EH (cell line): ENCODE measurements at regions not wholly inside any gene's neighbourhood (a gene's known extent, or its start where the extent isn't known, plus 50 kb on each side); places are given as distances from the start of the nearest gene placed in this dataset.
"Not testable (repeated sequence)": the region's sequence is repeated elsewhere in the genome, so short reads cannot be mapped to it uniquely, and the experiment has no call there.

Experiments used
- DNase-seq: peaks from one replicate; pipeline ENCODE4 v3.0.0-alpha.2; 2015; ENCODE audit warnings: low read depth

DNA sequence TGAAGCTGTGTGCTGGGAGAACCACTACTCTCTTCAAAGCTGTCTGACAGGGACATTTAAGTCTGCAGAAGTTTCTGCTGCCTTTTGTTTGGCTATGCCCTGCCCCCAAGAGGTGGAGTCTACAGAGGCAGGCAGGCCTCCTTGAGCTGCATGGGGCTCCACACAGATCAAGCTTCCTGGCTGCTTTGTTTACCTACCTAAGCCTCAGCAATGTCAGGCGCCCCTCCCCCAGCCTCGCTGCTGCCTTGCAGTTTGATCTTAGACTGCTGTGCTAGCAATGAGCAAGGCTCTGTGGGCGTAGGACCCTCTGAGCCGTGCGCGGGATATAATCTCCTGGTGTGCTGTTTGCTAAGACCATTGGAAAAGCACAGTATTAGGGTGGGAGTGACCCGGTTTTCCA, 103.3 kb upstream of the SALL1 start:
- DNase-seq = not testable (repeated sequence)

DNA sequence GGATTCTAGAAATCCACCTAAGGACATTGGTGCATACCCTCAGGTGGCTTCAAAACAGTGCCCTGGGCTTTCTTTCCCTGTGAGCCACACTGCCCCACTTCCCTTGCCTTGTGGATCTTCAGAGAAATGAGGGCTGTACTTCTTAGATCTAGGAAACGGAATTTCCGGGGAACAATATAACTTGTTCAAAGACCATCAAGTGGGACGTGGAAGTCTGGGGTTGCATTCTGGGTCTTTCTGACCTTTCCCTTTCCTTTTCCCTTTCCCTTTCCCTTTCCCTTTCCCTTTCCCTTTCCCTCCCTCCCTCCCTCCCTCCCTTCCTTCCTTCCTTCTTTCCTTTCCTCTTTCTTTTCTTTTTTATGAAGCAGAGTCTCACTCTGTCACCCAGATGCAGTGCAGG, 97.1 kb upstream of the SALL1 start:
- DNase-seq = no peak

DNA sequence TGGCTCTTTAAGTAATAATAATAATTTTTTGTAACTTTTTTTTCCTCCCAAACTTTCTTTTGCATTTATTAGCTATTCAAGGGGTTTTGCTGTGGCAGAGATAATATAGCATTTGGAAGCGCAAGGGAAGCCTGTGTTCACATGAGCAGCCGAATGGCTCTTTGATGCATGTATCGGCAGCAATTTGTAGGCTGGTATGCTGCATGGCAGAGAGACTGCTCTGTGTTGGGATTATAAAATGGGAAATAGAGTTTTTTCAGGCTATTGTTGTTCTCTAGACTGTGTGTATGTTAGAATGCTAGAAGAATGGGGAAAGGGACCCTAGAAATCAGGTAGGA, 94.6 kb upstream of the SALL1 start:
- no peak for DNase-seq

DNA sequence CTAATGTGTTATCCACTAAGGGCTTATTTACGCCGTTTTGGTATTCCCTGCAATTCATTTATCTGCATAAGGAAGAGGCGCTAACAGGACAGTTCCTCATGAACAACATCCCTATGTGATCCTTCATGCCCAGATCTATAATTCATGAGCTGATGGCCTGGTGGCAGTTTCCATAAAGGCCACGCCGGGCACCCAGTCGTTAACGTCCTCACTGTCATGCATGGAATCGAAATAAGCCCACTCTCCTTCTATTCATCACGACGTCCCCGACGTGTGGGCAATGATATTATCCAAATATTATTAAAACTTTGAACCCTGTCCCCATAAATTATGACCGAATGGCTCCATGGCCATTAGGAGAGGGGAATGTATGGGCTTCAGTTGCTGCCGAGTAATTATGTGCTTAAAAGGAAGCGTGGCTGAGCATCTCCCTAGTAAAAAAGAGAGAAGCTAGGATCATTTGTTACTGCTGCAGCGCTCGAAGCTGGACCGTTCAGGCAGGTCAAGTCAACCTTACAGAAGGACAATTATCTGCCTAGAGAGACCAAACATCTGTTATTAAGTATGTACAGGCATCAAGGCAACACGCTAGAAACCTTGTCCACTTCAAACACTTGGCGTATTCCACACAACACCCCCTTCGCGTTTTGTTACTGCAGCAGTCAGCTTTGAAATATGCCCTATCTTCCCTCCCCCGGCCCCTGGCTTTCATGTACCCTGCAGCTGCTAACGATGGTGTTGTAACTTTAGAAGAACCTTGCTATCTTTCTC, 94.0 kb upstream of the SALL1 start:
- no peak for DNase-seq

DNA sequence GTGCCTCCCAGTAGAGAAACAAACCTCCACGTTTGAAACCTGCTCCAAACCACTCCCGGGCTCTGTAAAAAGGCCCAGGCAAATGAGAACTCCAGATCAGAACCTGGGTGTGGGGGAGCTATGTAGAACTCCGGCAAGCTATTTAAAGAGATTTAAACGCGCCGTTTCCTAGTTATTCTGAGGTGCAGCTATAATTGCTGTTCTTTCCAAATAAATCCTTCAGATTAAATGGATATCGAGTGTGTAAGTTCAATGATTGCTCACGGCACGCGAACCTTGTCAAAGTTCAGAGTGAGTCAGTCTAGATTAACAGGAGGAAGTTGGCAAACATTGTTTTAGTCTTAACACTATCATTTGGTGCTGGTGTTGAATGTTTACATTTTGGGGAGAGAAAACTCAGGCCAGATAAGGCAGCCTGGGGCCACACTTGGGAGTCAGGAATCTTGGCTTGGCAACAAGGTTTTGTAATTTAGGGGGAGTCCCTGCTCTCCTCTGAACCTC, 92.9 kb upstream of the SALL1 start:
- DNase-seq = no peak

DNA sequence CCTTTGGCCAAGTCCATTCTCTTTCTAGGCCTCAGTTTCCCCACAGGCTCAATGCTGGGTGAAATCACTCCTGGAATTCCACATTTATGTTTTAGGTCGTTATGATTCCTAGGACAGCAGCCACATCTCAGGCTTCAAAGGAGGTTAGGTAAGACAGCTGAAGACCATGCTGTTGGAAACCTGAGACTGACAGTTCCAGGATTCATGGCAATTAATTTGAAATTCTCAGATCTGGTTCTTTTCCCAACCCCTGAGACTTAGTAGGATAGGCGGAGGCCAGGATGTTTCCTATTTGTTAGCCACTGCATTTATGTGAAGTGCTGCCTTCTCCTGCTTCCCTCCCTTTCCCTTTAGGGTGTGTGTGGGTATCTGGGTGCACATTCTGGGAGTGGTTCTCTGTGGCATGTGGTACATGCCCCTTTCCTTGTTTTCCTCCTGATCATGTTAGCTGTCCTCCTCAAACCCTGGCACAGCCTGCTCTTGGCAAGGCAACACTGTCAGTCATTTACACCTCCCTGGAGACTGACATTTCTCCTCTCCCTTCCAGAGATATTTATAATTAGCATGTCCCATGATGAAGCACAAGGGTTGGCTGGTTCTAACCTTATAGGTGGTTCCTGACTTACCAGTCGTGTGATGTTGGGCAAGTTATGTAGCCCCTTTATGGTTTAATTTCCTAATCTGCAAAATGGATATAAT, 91.4 kb upstream of the SALL1 start:
- DNase-seq = no peak

DNA sequence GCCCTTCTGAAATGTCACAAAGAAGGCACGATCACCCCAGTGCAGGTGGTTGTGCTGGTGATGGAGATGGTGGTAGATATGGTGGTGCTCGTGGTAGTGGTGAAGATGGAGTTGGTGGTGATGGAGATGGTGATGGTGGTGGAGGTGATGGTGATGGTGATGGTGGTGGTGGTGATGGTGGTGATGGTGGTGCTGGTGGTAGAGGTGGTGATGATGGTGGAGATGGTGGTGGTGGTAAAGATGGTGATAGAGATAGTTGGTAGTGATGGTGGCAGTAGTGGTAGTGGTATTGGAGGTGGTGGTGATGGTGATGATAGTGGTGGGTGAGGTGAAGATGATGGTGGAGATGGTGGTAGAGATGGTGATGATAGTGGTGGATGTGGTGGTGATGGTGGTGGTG, 88.1 kb upstream of the SALL1 start:
- no peak for DNase-seq

DNA sequence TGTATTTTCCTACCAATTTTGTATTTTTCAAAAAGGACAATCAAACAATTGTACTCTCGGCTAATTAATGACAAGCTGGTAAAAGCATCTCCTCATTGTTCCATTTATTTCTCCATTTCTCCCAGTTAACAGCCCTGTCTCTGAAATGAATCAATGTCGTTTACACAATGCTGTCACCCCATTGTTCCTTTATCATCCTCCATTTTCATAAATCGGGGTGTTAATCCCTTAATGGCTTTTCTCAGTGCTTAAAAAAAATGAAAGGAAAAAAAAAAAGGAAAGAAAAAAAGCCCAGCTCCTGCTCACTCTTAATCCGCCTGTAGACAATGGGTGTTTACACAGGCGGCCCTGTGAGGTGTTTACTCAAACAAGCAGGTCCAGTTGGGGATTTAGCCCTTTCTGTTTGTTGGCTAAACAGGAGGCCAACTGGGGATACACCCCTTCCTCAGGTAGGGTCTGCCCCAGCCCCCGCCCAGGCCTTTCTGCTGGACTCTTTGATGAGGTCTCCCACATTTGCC, 86.8 kb upstream of the SALL1 start:
- no peak for DNase-seq

DNA sequence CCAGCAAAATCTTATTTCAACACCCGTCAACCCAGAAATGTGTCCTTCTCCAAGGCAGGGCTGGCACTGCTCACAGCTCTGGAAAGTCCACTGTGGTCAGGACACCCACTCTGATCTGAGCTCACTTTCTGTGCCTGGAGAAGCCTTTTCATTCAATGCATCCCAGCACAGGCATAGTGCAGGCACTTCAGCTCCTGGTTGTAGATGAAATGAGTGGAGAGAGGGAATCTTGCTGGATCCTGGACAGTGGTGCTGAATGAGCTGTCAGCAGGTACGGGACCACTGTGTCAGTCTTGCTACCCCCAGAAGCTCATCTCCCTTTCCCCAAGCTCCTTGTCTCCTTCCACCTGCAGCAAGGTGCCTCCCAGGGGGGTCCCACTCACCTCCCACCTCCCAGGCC, 86.1 kb upstream of the SALL1 start:
- no peak for DNase-seq

DNA sequence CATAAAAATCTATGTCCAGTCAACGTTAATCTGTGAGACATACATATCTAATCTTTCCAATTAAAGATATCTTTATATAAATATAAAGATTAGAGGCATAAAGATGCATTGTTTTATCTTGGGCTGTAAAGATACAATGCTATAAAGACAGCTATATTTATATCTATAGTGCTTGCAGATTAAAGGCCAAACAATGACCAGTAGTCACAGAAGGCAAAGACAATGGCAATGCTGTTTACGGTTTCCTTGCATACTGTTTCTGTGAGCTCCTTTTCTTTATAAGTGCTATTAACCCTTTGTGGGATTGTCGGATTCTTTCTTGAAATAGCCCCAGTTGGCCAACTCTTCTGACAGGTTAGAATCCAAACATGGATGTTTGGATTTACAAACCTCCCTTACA, 85.5 kb upstream of the SALL1 start:
- DNase-seq = no peak

DNA sequence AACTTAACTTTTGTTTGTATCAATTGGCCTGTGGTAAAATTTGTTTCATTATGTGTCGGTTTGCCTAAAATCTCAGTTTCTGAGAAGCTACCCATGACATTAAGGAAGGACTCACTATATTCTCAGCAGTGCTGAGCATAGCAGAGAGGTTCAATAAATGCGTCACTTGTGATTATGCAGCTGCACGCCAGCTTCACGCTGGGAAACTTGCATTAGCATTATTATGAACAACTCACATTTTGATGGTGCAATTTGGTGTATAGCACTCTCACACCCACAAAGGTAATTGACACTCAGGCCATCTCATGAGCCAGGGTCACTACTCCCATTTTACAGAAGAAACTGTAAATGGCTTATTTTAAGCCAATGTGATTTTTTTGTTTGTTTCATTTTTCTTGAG, 80.6 kb upstream of the SALL1 start:
- peak; percentile 34 for DNase-seq

DNA sequence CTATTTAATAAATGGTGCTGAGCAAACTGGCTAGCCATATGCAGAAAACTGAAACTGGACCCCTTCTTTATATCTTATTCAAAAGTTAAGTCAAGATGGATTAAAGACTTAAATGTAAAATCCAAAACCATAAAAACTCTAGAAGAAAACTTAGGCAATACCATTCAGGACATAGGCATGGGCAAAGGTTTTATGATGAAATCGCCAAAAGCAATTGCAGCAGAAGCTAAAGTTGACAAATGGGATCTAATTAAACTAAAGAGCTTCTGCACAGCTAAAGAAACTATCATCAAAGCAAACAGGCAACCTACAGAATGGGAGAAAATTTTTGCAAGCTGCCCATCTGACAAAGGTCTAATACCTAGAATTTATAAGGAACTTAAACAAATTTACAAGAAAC, 79.0 kb upstream of the SALL1 start:
- DNase-seq = not testable (repeated sequence)

DNA sequence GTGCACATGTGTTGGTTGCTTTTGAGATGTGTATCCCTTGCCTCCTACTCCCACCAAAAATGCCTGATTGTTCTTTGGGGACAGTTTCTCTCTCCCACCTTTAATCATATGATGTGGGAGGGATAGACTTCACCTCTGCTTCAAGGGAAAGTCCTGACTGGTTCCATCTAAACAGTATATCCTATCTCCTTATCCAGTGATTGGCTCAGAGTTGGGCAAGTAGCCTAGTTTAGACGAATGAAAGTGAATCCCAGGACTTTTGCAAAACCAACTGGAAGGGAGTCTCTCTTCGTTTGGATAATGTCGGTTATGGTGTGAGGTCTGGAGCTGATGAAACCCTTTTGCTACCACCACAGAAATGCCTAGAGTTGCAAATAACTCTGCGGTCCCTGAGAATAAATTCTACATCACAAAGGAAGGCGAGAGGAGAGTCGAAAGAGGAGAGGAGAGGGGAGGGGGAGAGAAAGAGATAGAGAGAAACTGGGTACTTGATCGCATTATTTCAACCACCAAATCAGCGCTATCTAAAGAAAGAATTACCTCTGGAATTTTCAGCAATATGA, 77.1 kb upstream of the SALL1 start:
- no peak for DNase-seq

DNA sequence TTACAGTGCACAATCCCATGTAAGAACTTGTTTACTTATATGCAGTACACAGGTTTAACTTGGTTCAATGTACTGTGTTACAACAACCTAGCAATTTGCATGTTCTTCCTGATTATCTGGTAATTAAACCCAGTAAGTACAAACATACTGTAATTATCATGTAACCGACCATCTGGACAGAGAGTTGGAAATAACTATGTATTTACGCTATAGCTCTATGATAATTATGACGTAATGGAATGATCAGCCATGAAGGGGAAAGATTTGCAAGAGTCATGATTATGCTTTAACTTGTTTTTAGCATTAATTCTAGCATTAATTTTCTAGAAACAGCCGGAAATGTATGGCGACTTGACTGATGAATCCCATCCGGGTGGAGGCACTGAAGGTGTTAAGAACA, 74.8 kb upstream of the SALL1 start:
- no peak for DNase-seq

DNA sequence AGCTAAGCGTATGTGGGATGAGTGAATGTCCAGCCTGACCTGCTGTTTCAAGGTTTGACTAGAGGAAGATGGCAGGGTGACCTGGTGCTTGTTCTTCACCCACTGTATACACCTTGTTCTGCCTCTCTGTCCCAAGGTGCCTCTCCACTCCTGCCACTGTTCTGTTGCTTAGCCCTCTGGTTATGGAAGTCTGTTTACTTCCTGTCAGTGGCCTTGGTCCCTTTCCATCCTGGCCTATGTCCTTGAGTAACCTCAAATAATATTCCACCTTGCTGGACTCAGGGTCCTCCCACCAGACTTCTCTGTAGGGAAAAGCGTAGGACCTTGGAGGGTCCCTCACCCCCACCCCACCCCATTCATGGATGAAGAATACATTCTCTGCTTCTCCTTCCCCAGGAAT, 73.2 kb upstream of the SALL1 start:
- DNase-seq = no peak

DNA sequence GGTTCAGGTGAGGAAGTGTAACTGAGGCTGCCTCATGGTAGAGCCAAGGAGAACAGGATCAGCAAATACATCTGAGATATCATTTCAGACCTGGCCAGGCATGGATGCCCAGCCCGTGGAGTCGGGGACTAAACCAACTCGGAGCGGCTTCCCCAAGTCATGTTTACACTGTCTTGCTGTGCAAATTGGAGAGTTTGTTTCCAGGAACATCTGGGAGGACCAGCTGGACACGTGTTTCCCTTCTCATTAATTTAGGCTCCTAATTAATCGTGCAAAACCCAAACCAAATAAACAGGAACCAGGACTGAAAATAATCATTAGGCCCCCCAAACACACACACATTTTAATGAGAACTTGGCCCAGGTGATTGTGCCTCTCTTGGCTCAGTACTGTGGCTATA, 70.9 kb upstream of the SALL1 start:
- no peak for DNase-seq

DNA sequence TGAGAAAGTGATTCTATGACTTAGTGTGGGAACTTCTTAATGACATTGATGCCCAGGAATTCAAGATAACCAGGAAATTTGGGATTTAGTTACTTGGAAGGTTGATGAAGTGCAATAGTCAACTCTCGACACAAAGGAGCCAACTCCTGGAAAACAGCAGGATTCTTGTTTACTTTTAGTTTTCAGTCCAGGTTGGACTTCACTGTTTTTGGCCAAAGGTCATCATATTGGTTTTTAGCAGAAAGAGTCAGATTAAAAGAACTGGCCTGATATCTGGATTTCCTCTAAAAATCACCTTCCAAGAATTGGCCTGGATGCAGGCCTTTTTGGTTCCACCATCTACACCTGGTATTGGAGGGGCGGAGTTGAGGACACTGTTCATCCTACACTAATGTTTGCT, 60.1 kb upstream of the SALL1 start:
- DNase-seq = no peak

DNA sequence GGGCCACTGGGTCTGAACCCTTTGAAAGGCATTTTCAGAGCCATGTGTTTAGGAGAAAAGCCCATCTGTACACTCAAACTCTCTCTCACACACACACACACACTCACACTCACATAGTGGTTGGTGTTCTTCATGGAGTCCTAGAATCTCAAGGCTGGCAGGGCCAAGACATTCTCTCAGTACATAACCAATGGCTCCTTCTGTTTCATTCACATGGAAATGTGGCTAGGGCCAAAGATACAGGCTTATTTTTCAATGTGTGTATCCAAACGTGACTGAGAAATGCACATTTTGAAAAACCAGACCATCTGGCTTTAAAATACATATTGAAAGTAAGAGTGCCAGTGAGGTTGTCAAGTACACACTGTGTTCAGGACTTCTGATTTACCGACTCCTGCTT, 59.0 kb upstream of the SALL1 start:
- DNase-seq = no peak

DNA sequence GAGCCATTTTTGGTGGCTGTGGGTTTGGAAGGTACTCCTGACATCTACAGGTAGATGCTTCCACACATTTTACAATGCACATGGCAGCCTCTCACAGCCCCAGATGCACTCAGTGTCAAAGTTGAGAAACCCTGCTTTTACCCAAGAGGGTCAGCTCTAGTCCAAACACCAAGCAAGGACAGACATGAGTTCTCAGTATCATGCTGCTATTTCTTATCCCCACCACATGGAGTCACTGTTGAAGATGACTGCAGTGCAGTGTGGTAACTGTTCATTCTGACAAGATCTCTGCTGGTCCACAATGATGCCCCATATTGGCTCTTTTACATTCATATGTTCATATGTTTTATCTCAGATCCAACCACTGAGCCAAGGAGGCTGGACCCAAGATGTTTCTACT, 50.5 kb upstream of the SALL1 start:
- DNase-seq = no peak
